HCT116 (cell line): ENCODE measurements at regions not wholly inside any gene's neighbourhood (a gene's known extent, or its start where the extent isn't known, plus 50 kb on each side); places are given as distances from the start of the nearest gene placed in this dataset.

Experiments used
- ATAC-seq: fragments of 200-7000 bp; cut with Tn5 transposase; 2 replicates; pipeline ENCODE4 v1.9.1; 2020; ENCODE audit warnings: mild to moderate bottlenecking, moderate library complexity
- BruUV-seq: library from RNA; stranded (reverse); fragments of 400-500 nt; replicated peaks from 2 replicates; lab custom pipeline; 2021; lab: Mats Ljungman, UMichigan
- CTCF ChIA-PET: fragments of 300-600 bp; sonication (Branson Sonifier 250); formaldehyde crosslinking; loops from one replicate; lab custom pipeline; 2021; ENCODE audit warnings: antibody characterized with exemption; lab: Charles Lee
- POLR2A ChIA-PET: fragments of 300-600, 350-600 bp; sonication (Branson Sonifier 250); formaldehyde crosslinking; loops from one replicate; lab custom pipeline; 2021; ENCODE audit warnings: antibody characterized with exemption; lab: Charles Lee
- RAD21 ChIA-PET, 2 experiments: fragments of 300-600 bp; sonication (Branson Sonifier 250); formaldehyde crosslinking; loops; one replicate each; lab custom pipeline; 2023; ENCODE audit warnings: low total read pairs in 2 of 2; ENCODE audit not compliant: uncharacterized antibody in 2 of 2, unreplicated experiment in 2 of 2, low non-redundant PET in 1 of 2; lab: Charles Lee
- DNase-seq: peaks from one replicate; pipeline ENCODE4 v3.0.0-alpha.2; 2010; ENCODE audit warnings: low read depth, low spot score
- H2AFZ ChIP-seq: fragments of 200-600 bp; shearing (Covaris generic), sonication (generic); 2 replicates; pipeline ENCODE4 v1.6.1; 2017; ENCODE audit warnings: low read depth, mixed run types, mixed read lengths, antibody characterized with exemption, low read length; ENCODE audit not compliant: poor library complexity, severe bottlenecking
- H3K27ac ChIP-seq: 2 replicates; pipeline ENCODE4 v1.5.1; 2012; ENCODE audit warnings: low read depth, low read length
- H3K27me3 ChIP-seq: fragments of 200-600 bp; sonication (generic); 2 replicates; pipeline ENCODE4 v1.6.1; 2016; ENCODE audit warnings: mixed run types, low read length, mixed read lengths; ENCODE audit not compliant: insufficient read depth
- H3K36me3 ChIP-seq, 2 experiments: fragments of 200-500 bp in 1 of 2; fragments of 200-600 bp in 1 of 2; sonication (Bioruptor generic) in 1 of 2; sonication (generic) in 1 of 2; 2 replicates each; pipeline versions ENCODE4 v1.5.1 to v1.6.1; 2014 to 2016; ENCODE audit warnings: low read length in 2 of 2, inconsistent platforms in 1 of 2, mixed read lengths in 1 of 2, mixed run types in 1 of 2; ENCODE audit not compliant: insufficient read depth in 2 of 2, control insufficient read depth in 1 of 2
- H3K4me1 ChIP-seq, 2 experiments: fragments of 200-600 bp in 1 of 2; sonication (generic) in 1 of 2; 2 replicates each; pipeline versions ENCODE4 v1.5.1 to v1.6.1; 2012 to 2017; ENCODE audit warnings: low read length in 2 of 2, inconsistent platforms in 1 of 2, mild to moderate bottlenecking in 1 of 2, mixed read lengths in 1 of 2, mixed run types in 1 of 2, moderate library complexity in 1 of 2; ENCODE audit not compliant: insufficient read depth in 2 of 2, control insufficient read depth in 1 of 2
- H3K4me2 ChIP-seq: fragments of 200-600 bp; sonication (generic); 2 replicates; pipeline ENCODE4 v1.6.1; 2017; ENCODE audit warnings: mixed run types, low read length, mixed read lengths
- H3K4me3 ChIP-seq, 2 experiments: fragments of 200-600 bp in 1 of 2; sonication (generic) in 1 of 2; replicated peaks in 1 of 2; 2 replicates each; pipeline ENCODE4 v1.5.1; 2011 to 2016; ENCODE audit warnings: low read length in 2 of 2, control low read depth in 1 of 2, low read depth in 1 of 2, mild to moderate bottlenecking in 1 of 2, mixed read lengths in 1 of 2, mixed run types in 1 of 2
- H3K79me2 ChIP-seq: fragments of 200-600 bp; sonication (generic); 2 replicates; pipeline ENCODE4 v1.6.1; 2017; ENCODE audit warnings: mild to moderate bottlenecking, mixed run types, low read length, moderate library complexity, mixed read lengths; ENCODE audit not compliant: insufficient read depth
- H3K9ac ChIP-seq: fragments of 200-600 bp; sonication (generic); 2 replicates; pipeline ENCODE4 v1.6.1; 2016; ENCODE audit warnings: low read length, mixed read lengths
- H3K9me2 ChIP-seq: fragments of 200-600 bp; sonication (generic), shearing (Covaris generic); 2 replicates; pipeline ENCODE4 v1.6.1; 2017; ENCODE audit warnings: mixed run types, mild to moderate bottlenecking, moderate library complexity; ENCODE audit not compliant: insufficient read depth
- H3K9me3 ChIP-seq, 2 experiments: fragments of 200-500 bp in 1 of 2; fragments of 200-600 bp in 1 of 2; sonication (Bioruptor generic) in 1 of 2; sonication (generic) in 1 of 2; 2 replicates each; pipeline ENCODE4 v1.6.1; 2014 to 2017; ENCODE audit warnings: low read length in 2 of 2, mixed read lengths in 2 of 2, inconsistent platforms in 1 of 2, low read depth in 1 of 2, mild to moderate bottlenecking in 1 of 2, mixed run types in 1 of 2, moderate library complexity in 1 of 2; ENCODE audit not compliant: control insufficient read depth in 1 of 2, insufficient read depth in 1 of 2
- H4K20me1 ChIP-seq: fragments of 200-600 bp; sonication (generic), shearing (Covaris generic); 2 replicates; pipeline ENCODE4 v1.6.1; 2017; ENCODE audit warnings: mixed run types, mild to moderate bottlenecking, moderate library complexity; ENCODE audit not compliant: insufficient read depth
- CEBPB ChIP-seq: IDR thresholded peaks from 2 replicates; pipeline ENCODE4 v1.6.1; 2012; ENCODE audit warnings: low read depth
- CTCF ChIP-seq, 3 experiments: fragments of 200-600 bp in 1 of 3; sonication (generic) in 1 of 3; IDR thresholded peaks in 2 of 3; conservative IDR thresholded peaks in 1 of 3; 2 replicates each; pipeline ENCODE4 v1.5.1; 2012 to 2017; ENCODE audit warnings: low read depth in 2 of 3, low read length in 2 of 3, antibody characterized with exemption in 1 of 3, borderline replicate concordance in 1 of 3, control low read depth in 1 of 3, mild to moderate bottlenecking in 1 of 3, mixed read lengths in 1 of 3, mixed run types in 1 of 3, moderate library complexity in 1 of 3; ENCODE audit not compliant: insufficient read depth in 1 of 3
- ELF1 ChIP-seq: IDR thresholded peaks from 2 replicates; pipeline ENCODE4 v1.6.1; 2012; ENCODE audit warnings: low read depth, borderline replicate concordance
- JUND ChIP-seq: IDR thresholded peaks from 2 replicates; pipeline ENCODE4 v1.6.1; 2012
- POLR2A ChIP-seq: IDR thresholded peaks from 2 replicates; pipeline ENCODE4 v1.7.0; 2011; ENCODE audit warnings: borderline replicate concordance; ENCODE audit not compliant: insufficient read depth, insufficient read length; ENCODE audit errors: extremely low read depth
- REST ChIP-seq: IDR thresholded peaks from 2 replicates; pipeline ENCODE4 v1.6.1; 2012; ENCODE audit warnings: low read depth
- SP1 ChIP-seq: IDR thresholded peaks from 2 replicates; pipeline ENCODE4 v1.6.1; 2012; ENCODE audit warnings: low read depth
- ZNF274 ChIP-seq: fragments of 200-500 bp; sonication (Bioruptor generic); IDR thresholded peaks from 2 replicates; pipeline ENCODE4 v1.6.1; 2014; ENCODE audit warnings: mild to moderate bottlenecking, low read depth, low read length, inconsistent platforms
- intact Hi-C: fragments of 100-400 bp; cut with micrococcal nuclease; formaldehyde crosslinking; loops from 2 replicates; pipeline ENCODE4 v1.10.0; 2022

- RAD21 ChIA-PET = no interaction called here
- H4K20me1 ChIP-seq = no peaks in the 10 kb centered on the region
- no peak overlapping the region for H3K27ac ChIP-seq
- BruUV-seq = no TSS peak
- H3K27me3 ChIP-seq = peaks cover 60% of the 10 kb centered on the region
- no peaks in the 10 kb centered on the region for H3K36me3 ChIP-seq
- H3K4me2 ChIP-seq = no peak overlapping the region
- no peak for TF ChIP-seq CEBPB
- TF ChIP-seq ZNF274 = no peak
- TF ChIP-seq JUND = no peak
- TF ChIP-seq CTCF (IDR thresholded peaks at IDR 0.05 in 2 of 3, conservative IDR thresholded peaks at IDR 0.05 in 1 of 3; ENCODE audit: borderline replicate concordance in 1 of 3, insufficient read depth in 1 of 3, low read depth in 2 of 3, low read length in 2 of 3) = no peak
- TF ChIP-seq POLR2A = no peak
- TF ChIP-seq ELF1 = no peak
- TF ChIP-seq SP1 = no peak
- no peak for TF ChIP-seq REST
- ATAC-seq (no peak), DNase-seq (no peak)
- H3K4me3 ChIP-seq = no peak overlapping the region
- CTCF ChIA-PET = no interaction called here
- H3K9me3 ChIP-seq = no peaks in the 10 kb centered on the region
- H2AFZ ChIP-seq = no peak overlapping the region
- no peak overlapping the region for H3K9ac ChIP-seq
- intact Hi-C loops = no loop called here
- no peaks in the 10 kb centered on the region for H3K9me2 ChIP-seq
- no peaks in the 10 kb centered on the region for H3K79me2 ChIP-seq
- POLR2A ChIA-PET = no interaction called here
- no peaks in the 10 kb centered on the region for H3K4me1 ChIP-seq
Measured at GRCh38 chr17:5701381-5701780, 117.1 kb upstream of the NLRP1 start.
